ENCODE measurements at regions not wholly inside any gene's neighbourhood (a gene's known extent, or its start where the extent isn't known, plus 50 kb on each side); places are given as distances from the start of the nearest gene placed in this dataset.

- in situ Hi-C loops (cut with HindIII; ENCODE audit: low sequenced_read_pairs), result no loop called here
- no peak for TF ChIP-seq CTCF (IDR thresholded peaks at IDR 0.05; ENCODE audit: low read depth, low read length, missing control alignments)
- H3K4me3 ChIP-seq (ENCODE audit: low read depth, low read length), result no peak overlapping the region
- no peak for DNase-seq (ENCODE audit: low read depth)
Observed at GRCh38 chr21:16199539-16199938, 469.8 kb downstream of the USP25 start.

DNA sequence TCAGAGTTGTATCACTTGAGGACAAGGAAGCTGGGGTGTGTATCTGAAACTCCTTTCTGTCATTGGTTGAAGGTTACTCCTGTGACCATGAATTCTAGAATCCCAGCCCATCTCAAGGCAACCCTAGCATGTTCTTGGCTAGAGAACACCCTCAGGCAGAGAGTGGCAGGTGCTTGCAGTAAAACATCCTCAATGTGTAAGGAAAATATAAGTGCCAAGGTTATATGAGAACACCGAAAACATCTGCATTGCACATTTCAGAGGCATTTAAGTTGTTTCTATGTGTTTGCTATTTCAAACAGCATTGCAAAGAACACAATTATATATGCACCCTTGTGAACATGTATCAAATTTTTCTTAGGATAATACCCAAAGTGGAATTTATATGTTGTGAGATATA is 471.9 kb downstream of the USP25 start:
- in situ Hi-C loops (cut with HindIII; ENCODE audit: low sequenced_read_pairs), result no loop called here
- DNase-seq (ENCODE audit: low read depth), result no peak
- no peak overlapping the region for H3K4me3 ChIP-seq (ENCODE audit: low read depth, low read length)
- TF ChIP-seq CTCF (IDR thresholded peaks at IDR 0.05; ENCODE audit: low read depth, low read length, missing control alignments), result no peak

- TF ChIP-seq CTCF (IDR thresholded peaks at IDR 0.05; ENCODE audit: low read depth, low read length, missing control alignments), result no peak
- in situ Hi-C loops (cut with HindIII; ENCODE audit: low sequenced_read_pairs), result no loop called here
- no peak overlapping the region for H3K4me3 ChIP-seq (ENCODE audit: low read depth, low read length)
- DNase-seq (ENCODE audit: low read depth), result no peak
Observed at GRCh38 chr21:16205527-16205926, 475.7 kb downstream of the USP25 start.

- in situ Hi-C loops (cut with HindIII; ENCODE audit: low sequenced_read_pairs), result no loop called here
- DNase-seq (ENCODE audit: low read depth), result no peak
- H3K4me3 ChIP-seq (ENCODE audit: low read depth, low read length), result no peak overlapping the region
- no peak for TF ChIP-seq CTCF (IDR thresholded peaks at IDR 0.05; ENCODE audit: low read depth, low read length, missing control alignments)
Observed at GRCh38 chr21:16211339-16212303, 481.8 kb downstream of the USP25 start.

- no peak for DNase-seq (ENCODE audit: low read depth)
- TF ChIP-seq CTCF (IDR thresholded peaks at IDR 0.05; ENCODE audit: low read depth, low read length, missing control alignments), result no peak
- in situ Hi-C loops (cut with HindIII; ENCODE audit: low sequenced_read_pairs), result no loop called here
- no peak overlapping the region for H3K4me3 ChIP-seq (ENCODE audit: low read depth, low read length)
Observed at GRCh38 chr21:16213518-16213917, 483.7 kb downstream of the USP25 start.

DNA sequence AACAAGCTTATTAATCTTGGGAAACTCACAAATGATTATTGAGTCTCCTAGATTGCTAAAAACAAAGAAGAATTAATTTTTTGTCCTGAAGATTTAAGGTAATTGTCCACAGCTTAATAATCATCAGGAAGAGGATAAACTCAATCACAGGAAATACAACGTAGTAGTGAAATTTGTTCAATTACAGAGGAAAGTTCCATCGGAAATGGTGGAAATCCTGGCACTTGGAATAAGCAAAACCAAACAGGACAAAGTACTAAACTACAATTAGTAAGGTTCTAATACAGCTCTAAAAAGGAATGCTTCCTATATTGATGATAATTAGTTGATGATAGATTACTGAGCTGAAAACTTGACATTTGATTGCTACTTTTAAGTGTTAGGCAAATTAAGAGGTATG is 485.4 kb downstream of the USP25 start:
- H3K4me3 ChIP-seq (ENCODE audit: low read depth, low read length), result no peak overlapping the region
- no peak for TF ChIP-seq CTCF (IDR thresholded peaks at IDR 0.05; ENCODE audit: low read depth, low read length, missing control alignments)
- DNase-seq (ENCODE audit: low read depth), result no peak
- in situ Hi-C loops (cut with HindIII; ENCODE audit: low sequenced_read_pairs), result no loop called here

Data from astrocyte of the cerebellum (primary cell).